Myocyte (in vitro differentiated cells): ENCODE measurements at regions not wholly inside any gene's neighbourhood (a gene's known extent, or its start where the extent isn't known, plus 50 kb on each side); places are given as distances from the start of the nearest gene placed in this dataset.
A peak's percentile ranks its signal among the peaks of the same experiment; 100 is the strongest.
"Not testable (repeated sequence)": the region's sequence is repeated elsewhere in the genome, so short reads cannot be mapped to it uniquely, and the experiment has no call there.

Experiments
- DNase-seq: peaks from one replicate; pipeline ENCODE4 v3.0.0-alpha.2; 2012; ENCODE audit warnings: low read depth

DNA sequence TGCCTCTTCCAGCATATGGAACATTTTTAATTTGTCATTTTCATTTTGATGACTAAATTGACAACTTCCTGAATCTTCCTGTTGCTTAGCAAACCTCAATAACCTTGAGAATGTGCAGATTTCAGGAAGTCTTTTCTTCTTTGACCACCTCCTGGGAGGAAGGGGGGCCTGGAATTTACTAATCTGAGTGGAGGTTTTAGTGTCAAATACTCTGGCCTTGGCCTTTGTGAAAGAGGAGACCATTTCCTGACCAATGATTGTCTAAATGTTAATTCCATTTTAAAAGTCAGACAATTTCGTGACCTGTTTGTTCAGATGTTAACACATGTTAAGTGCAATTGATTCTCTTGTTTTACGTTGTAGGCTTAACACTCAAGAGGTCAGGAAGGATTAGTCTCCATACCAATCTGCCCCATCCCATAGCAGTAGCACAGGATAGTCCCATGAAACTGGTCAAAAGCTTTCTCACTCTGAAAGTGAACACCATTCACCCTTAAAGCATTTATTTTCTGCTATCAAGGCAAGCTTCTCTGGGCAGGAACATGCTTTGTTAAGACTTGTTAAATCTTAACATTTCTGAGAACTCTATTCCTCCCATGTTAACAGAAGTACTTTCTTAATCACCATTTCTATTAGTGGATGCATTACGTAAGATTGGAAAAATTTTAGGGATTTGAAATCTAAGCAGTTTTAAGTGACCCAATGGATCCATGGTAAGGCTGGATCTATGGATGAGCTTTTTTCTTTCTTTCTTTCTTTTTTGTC is 219.6 kb downstream of the RND3 start:
- DNase-seq, result no peak

DNA sequence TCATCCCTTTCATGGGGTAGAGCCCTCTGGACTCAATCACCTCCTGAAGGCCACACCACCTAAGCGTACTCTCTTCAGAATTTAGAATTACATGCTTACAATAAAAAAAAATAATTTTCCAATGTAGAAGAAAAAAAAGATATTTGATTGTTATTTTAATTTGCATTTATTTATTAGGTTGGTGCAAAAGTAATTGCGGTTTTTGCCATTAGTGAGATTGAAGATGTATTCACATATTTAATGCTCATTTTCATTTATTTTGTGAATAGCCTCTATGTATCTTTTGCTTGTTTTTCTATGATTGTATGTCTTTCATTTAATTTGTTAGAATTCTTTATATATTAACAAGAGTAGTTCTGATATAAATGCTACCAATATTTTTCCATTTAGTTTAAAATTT is 220.5 kb downstream of the RND3 start:
- no peak for DNase-seq

- no peak for DNase-seq
Observed at GRCh38 chr2:150264442-150264841, 223.0 kb downstream of the RND3 start.

DNA sequence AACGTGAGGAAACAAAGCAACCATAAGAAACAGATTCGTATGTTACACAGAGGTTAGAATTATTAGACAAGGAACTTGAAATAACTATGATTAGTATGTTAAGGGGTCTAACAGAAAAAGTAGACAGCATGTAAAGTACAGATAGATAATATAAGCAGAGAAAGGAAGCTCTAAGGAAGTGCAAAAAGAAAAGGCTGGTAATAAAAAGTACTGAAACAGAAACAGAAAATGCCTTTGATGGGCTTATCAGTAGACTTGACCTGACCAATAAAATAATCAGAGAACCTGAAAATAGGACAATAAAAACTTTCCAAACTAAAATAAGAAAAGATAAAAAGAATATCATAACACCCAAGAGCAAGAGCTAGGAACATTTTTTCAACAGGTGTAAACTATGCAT is 225.8 kb downstream of the RND3 start:
- DNase-seq, result no peak

DNA sequence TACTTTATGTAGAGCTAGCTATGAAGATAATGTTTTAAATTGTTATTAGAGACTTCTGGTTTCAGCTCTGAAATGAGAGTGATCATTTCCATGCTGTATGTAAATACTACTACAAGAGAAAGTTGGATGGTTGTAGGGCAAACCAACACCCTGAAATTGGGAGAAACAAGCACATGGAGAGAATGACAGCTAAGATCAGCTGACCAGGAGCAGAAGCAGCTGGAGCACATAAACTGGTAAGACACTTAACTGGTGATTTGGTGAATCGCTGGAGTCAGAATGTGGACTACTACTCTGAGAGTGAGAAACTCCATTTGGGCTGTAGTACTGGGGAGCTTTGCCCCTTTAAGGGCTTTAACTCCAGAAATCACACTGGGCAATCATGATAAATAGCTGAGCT is 226.8 kb downstream of the RND3 start:
- no peak for DNase-seq

GRCh38 chr2:150259746-150260145 is 227.7 kb downstream of the RND3 start:
- peak; percentile 45 for DNase-seq

DNA sequence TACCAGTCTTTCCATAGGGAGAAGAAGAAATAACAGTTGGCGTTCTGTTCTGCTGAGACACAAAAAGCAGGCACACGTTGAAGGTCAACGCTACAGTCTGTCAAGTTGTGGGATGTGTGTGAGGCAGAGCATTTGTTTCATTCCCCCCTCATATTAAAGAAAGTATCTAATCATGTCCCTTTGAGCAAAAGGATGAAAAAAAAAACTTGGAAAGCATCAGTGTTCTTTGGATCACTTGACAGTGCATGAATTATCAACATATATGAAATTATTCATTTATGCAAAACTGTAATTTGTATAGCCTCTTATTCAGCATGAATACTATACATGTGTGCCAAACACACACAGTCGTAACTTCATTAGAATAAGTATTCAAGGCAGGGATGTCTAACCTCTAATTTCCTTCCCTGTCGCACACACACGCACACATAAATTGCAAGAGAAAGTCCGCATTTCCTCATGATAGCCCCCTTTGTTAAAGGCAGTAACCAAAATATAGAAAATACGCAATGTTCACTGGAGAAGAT is 228.6 kb downstream of the RND3 start:
- no peak for DNase-seq

DNA sequence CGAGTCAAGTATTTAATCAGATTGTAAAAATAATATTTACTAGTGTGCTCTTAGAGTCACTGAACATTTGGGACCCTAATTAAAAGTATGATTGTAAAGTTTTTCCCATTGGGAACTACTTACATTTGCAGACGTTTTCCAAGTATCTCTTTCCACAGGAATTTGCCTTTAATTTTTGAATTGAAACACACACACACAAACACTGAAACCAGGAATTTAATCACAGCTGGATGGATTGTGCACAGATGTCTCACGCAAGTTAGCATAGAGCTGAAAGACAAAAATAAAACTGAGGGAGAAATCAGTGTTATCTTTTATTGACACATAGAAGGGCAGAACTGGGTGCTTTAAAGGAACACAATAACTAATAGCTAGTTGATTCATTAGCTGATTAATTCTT is 230.7 kb downstream of the RND3 start:
- no peak for DNase-seq

GRCh38 chr2:150255528-150255927 is 231.9 kb downstream of the RND3 start:
- DNase-seq, result peak; percentile 63

- DNase-seq, result not testable (repeated sequence)
Observed at GRCh38 chr2:150249735-150250134, 237.7 kb downstream of the RND3 start.

- DNase-seq, result no peak
Observed at GRCh38 chr2:150247481-150247880, 240.0 kb downstream of the RND3 start.

- DNase-seq, result peak; percentile 72
Observed at GRCh38 chr2:150234787-150235446, 252.6 kb downstream of the RND3 start.

GRCh38 chr2:150232871-150233270 is 254.6 kb downstream of the RND3 start:
- no peak for DNase-seq

- DNase-seq, result no peak
Observed at GRCh38 chr2:150232321-150232720, 255.1 kb downstream of the RND3 start.

GRCh38 chr2:150230616-150231015 is 256.9 kb downstream of the RND3 start:
- DNase-seq, result no peak

DNA sequence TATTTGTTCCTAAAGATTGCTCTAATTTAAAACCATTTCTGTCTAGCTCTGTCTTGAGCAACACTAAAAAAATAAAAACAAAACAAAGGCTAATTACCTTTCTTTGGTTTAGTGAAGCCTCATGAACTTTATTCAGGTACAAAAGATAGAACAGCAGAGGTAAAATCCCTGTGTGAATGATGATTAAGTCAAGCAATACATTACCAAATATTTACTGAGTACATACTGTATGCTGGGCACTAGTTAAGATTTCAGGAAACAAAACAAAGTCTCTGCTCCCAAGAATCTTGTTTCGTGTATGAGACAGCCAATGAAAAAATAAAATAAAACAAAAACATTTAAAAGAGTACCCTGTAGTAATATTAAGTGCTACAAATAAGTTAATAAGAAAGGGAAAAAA is 257.5 kb downstream of the RND3 start:
- no peak for DNase-seq

DNA sequence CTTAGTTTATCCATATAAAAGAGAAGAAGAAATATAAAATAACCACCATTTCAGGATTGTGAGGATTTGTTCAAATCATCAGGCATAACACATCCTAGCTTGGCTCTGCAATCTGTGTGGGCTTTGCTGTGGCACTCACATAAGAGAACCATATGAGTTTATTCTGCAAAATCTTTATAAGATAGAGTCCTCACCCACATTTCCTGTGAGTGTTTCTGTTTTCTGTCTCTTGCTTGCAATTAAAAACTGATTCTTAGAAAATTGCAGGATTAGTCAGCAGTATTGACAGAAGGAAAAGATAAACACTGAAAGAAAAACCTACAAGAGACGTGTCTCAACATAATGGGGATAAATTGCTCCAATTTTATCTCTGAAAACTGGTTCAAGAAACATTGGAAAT is 258.5 kb downstream of the RND3 start:
- DNase-seq, result no peak

GRCh38 chr2:150225030-150225429 is 262.4 kb downstream of the RND3 start:
- DNase-seq, result no peak

- no peak for DNase-seq
Observed at GRCh38 chr2:150224321-150224720, 263.1 kb downstream of the RND3 start.

GRCh38 chr2:150222942-150223341 is 264.5 kb downstream of the RND3 start:
- no peak for DNase-seq

DNA sequence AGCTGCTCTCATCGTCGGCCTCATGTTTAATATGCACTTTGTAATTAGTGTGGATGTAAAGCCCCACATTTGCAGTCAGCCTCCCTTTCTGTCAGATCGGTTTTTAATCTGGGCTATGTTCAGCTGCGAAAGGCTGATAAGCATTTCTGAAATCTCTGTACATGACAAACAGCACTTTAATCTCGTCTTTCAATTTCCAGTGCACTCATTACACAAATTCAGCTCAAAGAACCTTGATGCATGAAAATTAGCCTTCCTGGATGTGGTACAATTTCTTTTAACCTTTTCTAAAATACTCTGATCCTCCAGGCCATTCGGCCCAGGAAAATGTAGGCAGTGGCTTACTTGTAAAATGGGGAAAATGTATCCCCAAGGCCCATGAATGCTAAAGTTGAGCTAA is 265.1 kb downstream of the RND3 start:
- DNase-seq, result no peak

DNA sequence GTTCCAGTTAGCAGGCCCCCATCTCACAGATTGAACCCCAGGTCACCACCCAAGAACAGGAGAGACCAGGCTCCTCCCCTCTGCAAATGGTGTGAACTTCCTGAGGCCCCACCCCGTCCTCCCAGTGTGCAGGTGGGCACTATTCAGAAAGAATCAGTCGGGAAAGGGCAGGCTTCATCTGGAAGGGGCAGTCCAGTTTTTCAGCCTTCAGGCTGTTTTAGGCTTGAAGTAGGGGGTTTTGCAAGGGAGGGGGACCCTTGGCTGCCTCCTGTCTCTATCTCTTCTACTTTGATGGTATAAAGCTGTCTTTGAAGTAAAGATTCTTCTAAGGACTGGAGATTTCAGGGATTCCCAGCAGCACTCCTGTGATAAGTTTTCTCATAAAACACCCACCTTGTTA is 267.6 kb downstream of the RND3 start:
- DNase-seq, result no peak

DNA sequence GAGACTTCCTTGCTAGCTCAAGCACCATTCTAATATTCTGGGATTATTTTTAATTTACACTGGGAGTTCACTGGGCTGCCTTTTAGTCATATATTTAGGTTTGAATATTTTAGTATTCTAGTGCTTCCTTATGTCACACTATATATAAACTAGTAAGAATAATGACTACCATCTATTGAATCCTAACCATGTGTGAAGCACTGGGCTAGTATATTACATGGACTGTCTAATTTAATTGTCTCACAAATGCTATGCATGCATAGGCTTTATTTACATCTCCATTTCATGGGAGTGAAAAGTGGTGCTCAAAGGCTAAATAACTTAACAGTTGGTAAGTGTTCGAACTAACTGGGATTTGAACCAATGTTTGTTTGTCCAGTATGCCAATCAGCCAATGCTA is 272.4 kb downstream of the RND3 start:
- no peak for DNase-seq
